Coronary artery (tissue), 2 donors: ENCODE measurements at regions not wholly inside any gene's neighbourhood (a gene's known extent, or its start where the extent isn't known, plus 50 kb on each side); places are given as distances from the start of the nearest gene placed in this dataset.

ENCODE experiments used
- DNase-seq: peaks from one replicate; pipeline ENCODE4 v3.0.0-alpha.2; 2017; ENCODE audit warnings: low spot score
- H3K27ac ChIP-seq, 2 donors: fragments of 200-600 bp; sonication (generic); one replicate each; pipeline ENCODE4 v1.5.1; 2016 to 2019
- H3K4me3 ChIP-seq: fragments of 200-600 bp; sonication (generic); 2 replicates; pipeline ENCODE4 v1.5.1; 2016; ENCODE audit warnings: mild to moderate bottlenecking, moderate library complexity
- TF ChIP-seq, protein P1 (sequence below): fragments of 200-600 bp; sonication (generic); IDR thresholded peaks from one replicate; pipeline ENCODE4 v1.5.1; 2019; ENCODE audit warnings: antibody characterized with exemption

GRCh38 chr15:62407216-62407615 is 242.1 kb upstream of the C2CD4B start:
- no peak overlapping the region for H3K27ac ChIP-seq
- DNase-seq = no peak
- TF ChIP-seq, protein P1, sequence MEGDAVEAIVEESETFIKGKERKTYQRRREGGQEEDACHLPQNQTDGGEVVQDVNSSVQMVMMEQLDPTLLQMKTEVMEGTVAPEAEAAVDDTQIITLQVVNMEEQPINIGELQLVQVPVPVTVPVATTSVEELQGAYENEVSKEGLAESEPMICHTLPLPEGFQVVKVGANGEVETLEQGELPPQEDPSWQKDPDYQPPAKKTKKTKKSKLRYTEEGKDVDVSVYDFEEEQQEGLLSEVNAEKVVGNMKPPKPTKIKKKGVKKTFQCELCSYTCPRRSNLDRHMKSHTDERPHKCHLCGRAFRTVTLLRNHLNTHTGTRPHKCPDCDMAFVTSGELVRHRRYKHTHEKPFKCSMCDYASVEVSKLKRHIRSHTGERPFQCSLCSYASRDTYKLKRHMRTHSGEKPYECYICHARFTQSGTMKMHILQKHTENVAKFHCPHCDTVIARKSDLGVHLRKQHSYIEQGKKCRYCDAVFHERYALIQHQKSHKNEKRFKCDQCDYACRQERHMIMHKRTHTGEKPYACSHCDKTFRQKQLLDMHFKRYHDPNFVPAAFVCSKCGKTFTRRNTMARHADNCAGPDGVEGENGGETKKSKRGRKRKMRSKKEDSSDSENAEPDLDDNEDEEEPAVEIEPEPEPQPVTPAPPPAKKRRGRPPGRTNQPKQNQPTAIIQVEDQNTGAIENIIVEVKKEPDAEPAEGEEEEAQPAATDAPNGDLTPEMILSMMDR = no peak
- no peak overlapping the region for H3K4me3 ChIP-seq

DNA sequence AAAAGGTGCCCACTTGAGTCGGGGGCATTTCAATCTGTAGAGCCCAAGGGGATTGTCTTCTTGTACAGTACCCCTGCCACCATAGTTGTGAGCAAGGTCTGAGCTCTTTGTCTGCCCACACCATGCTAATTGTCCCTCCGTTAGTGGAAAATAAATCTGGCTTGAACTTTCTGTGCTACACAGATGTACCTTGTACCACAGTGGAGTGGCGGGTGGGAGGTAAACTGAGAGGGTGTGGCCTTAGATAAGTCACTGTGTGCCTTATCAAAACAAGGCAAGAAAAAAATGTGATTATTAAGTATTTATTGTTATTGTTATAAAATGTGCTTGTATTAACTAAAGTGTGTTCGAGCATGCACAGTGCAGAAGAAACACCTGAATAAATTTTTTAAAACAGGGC is 242.9 kb upstream of the C2CD4B start:
- no peak overlapping the region for H3K27ac ChIP-seq
- TF ChIP-seq, protein P1 = no peak
- DNase-seq = no peak
- H3K4me3 ChIP-seq = no peak overlapping the region

DNA sequence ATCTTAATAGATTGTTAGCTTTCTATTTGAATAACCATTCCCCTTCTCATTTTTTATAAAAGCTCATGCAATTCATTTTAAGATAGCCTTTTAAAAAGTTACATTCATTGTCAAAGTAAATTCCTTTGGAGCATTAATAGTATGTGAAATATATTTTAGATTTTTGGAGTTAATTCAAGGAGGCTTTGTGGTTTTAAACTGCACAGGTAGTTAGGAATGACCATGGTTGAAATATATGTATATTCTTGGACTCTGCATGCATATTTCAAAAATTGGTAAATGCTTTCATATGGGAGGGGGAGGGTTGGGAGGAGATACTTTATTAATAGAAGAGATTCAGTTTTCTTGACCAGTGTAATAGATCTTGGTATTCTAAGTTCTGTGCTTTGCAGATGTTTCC is 244.4 kb upstream of the C2CD4B start:
- Histone ChIP-seq H3K4me3 (no peak overlapping the region), H3K27ac (no peak overlapping the region)
- DNase-seq = no peak
- TF ChIP-seq, protein P1 = no peak

DNA sequence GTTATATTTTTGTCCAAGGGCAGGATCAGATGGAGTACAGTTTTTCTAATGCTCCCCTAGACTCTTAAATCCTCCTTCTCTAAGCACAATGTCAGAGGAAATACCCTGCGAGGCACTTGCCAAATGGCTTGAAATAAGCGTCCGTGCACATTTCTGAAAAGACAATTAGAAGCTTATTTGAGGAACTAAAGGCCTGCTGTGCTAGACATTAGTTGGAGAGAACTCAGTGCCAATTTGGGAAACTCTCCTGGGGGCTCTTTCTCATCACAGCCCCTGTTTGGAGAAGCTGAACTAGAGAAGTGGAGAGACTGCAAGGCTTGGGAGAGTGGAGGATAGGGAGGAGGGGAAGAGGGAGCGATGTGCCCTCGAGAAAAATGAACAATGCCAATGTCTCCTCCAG is 247.6 kb upstream of the C2CD4B start:
- DNase-seq = no peak
- Histone ChIP-seq H3K4me3 (no peak overlapping the region), H3K27ac (no peak overlapping the region)
- TF ChIP-seq, protein P1 = no peak

GRCh38 chr15:62413153-62413552 is 248.1 kb upstream of the C2CD4B start:
- Histone ChIP-seq H3K27ac (no peak overlapping the region), H3K4me3 (no peak overlapping the region)
- no peak for DNase-seq
- TF ChIP-seq, protein P1 = no peak

- no peak for DNase-seq
- Histone ChIP-seq H3K27ac (no peak overlapping the region), H3K4me3 (no peak overlapping the region)
- TF ChIP-seq, protein P1 = no peak
Measured at GRCh38 chr15:62413786-62414185, 248.7 kb upstream of the C2CD4B start.

DNA sequence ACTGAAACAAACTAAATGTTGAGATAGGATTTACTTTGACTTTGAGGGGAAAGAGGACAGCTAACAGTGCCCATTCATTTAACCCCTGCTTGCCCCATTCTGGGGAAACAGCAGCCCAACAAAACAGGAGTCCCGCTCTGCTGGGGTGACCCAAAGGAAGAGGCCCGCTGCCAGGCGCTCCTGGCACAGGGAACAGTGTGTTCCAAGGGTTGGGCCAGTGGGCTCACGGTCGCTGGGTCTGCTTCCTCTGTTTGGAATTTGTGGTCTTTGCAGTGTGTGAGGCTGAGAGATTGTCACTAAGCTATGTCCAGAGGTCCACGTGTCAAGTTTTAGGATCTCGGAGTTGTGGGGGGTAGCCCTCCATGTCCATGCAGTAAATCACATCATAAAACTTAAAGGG is 250.4 kb upstream of the C2CD4B start:
- no peak for DNase-seq
- H3K27ac ChIP-seq = no peak overlapping the region

More for the DNA sequence above, 250.4 kb upstream of the C2CD4B start:
- TF ChIP-seq, protein P1 = no peak
- H3K4me3 ChIP-seq = no peak overlapping the region
